ENCODE measurements at regions not wholly inside any gene's neighbourhood (a gene's known extent, or its start where the extent isn't known, plus 50 kb on each side); places are given as distances from the start of the nearest gene placed in this dataset.

DNA sequence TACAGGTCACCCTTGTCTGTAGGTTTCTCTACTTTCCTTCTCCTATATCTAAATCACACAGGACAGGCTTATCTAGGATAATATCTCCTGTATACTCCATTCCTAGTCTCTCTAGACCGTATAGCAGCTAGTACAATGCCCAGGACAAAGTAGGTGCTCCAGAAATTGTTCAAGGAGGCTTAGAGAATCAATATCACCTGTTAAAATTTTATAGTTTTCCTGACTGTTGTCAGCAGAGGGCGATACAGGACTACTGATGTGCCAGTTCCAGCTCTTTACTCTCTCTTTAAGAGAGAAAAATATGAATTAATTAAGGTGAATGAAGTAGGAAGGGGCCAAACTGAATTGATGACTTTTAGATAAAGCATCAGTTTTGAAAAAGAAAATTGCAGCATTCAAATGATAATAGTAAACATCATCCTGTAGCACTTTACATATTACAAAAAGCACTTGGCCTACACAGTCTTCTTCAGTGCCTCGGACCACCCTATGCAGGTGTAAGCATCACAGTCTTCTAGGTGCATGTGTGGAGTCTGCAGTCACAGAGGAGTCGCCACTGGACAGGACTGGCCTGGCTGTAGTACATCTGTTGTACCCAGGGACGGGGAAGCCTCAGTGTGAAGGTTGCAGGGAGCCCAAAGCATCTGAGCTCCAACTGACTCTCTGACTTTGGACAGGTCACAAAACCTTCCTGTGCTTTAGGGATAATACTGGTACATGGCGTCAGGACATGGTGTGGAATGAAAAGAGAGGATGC lies 61.9 kb upstream of the MAX start:
- TF ChIP-seq YY1 (IDR thresholded peaks at IDR 0.05; ENCODE audit: insufficient read depth, insufficient read length): no peak
- TF ChIP-seq ZNF274 (IDR thresholded peaks at IDR 0.05; ENCODE audit: low read depth, low read length): no peak
